ENCODE measurements at regions not wholly inside any gene's neighbourhood (a gene's known extent, or its start where the extent isn't known, plus 50 kb on each side); places are given as distances from the start of the nearest gene placed in this dataset.

- TF ChIP-seq POLR2AphosphoS5 (IDR thresholded peaks at IDR 0.05; ENCODE audit: low read depth, low read length) (no peak), TAF1 (IDR thresholded peaks at IDR 0.05; ENCODE audit: borderline replicate concordance, low read depth, low read length) (no peak), POLR2A (IDR thresholded peaks at IDR 0.05; ENCODE audit: low read depth, low read length) (no peak)
- DNase-seq (ENCODE audit: insufficient read length) (no peak), FAIRE-seq (no peak)
Measured at GRCh38 chr13:75072368-75072767, 409.6 kb downstream of the TBC1D4 start.

GRCh38 chr13:75071796-75072195 lies 410.2 kb downstream of the TBC1D4 start:
- no peak for FAIRE-seq
- TF ChIP-seq POLR2A (IDR thresholded peaks at IDR 0.05; ENCODE audit: low read depth, low read length), result no peak
- TF ChIP-seq POLR2AphosphoS5 (IDR thresholded peaks at IDR 0.05; ENCODE audit: low read depth, low read length), result no peak
- TF ChIP-seq TAF1 (IDR thresholded peaks at IDR 0.05; ENCODE audit: borderline replicate concordance, low read depth, low read length), result no peak
- no peak for DNase-seq (ENCODE audit: insufficient read length)

DNA sequence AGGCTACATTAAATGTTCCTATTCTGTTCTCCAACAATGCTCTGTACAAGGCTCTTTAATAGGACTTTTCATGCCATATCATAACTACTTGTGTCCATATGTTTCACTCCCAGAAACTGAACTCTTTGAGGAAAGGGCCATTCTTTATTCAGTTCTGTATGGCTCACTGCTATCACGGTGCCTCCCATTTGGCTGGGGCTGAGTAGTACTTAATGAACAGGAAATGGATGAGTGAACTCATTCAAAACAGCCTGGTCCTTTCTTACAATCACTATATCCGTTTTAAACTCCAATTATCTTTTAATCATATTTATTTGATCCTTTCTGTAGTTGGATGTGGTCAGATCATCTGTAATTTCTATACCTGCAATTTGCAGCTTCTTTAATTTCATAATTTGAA lies 410.6 kb downstream of the TBC1D4 start:
- TF ChIP-seq POLR2AphosphoS5 (IDR thresholded peaks at IDR 0.05; ENCODE audit: low read depth, low read length) (no peak), POLR2A (IDR thresholded peaks at IDR 0.05; ENCODE audit: low read depth, low read length) (no peak), TAF1 (IDR thresholded peaks at IDR 0.05; ENCODE audit: borderline replicate concordance, low read depth, low read length) (no peak)
- FAIRE-seq, result no peak
- no peak for DNase-seq (ENCODE audit: insufficient read length)

GRCh38 chr13:75061909-75062308 lies 420.1 kb downstream of the TBC1D4 start:
- FAIRE-seq (no peak), DNase-seq (ENCODE audit: insufficient read length) (no peak)
- TF ChIP-seq POLR2A (IDR thresholded peaks at IDR 0.05; ENCODE audit: low read depth, low read length) (no peak), POLR2AphosphoS5 (IDR thresholded peaks at IDR 0.05; ENCODE audit: low read depth, low read length) (no peak), TAF1 (IDR thresholded peaks at IDR 0.05; ENCODE audit: borderline replicate concordance, low read depth, low read length) (no peak)

DNA sequence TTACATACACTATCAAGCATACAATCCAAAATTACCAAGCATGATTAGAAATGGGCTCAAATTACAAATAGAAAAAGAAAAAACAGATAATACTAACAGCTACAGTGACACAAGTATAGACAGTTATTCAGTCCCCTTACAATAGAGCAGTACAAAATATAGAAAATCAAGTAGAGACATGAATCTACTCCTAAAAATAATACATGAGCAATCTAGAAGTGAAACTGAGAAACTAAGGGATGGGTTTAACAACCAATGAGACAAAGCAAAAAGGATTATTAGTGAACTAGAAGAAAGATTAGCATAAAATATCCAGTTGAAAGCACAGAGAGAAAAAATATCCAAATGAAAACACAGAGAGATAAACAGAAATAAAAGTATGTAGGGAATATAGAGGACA lies 426.7 kb downstream of the TBC1D4 start:
- TF ChIP-seq TAF1 (IDR thresholded peaks at IDR 0.05; ENCODE audit: borderline replicate concordance, low read depth, low read length) (no peak), POLR2AphosphoS5 (IDR thresholded peaks at IDR 0.05; ENCODE audit: low read depth, low read length) (no peak), POLR2A (IDR thresholded peaks at IDR 0.05; ENCODE audit: low read depth, low read length) (no peak)
- no peak for DNase-seq (ENCODE audit: insufficient read length)
- no peak for FAIRE-seq

- DNase-seq (ENCODE audit: insufficient read length) (no peak), FAIRE-seq (no peak)
- TF ChIP-seq TAF1 (IDR thresholded peaks at IDR 0.05; ENCODE audit: borderline replicate concordance, low read depth, low read length) (no peak), POLR2AphosphoS5 (IDR thresholded peaks at IDR 0.05; ENCODE audit: low read depth, low read length) (no peak), POLR2A (IDR thresholded peaks at IDR 0.05; ENCODE audit: low read depth, low read length) (no peak)
Measured at GRCh38 chr13:75052616-75053015, 429.4 kb downstream of the TBC1D4 start.

- no peak for DNase-seq (ENCODE audit: insufficient read length)
- TF ChIP-seq TAF1 (IDR thresholded peaks at IDR 0.05; ENCODE audit: borderline replicate concordance, low read depth, low read length) (no peak), POLR2AphosphoS5 (IDR thresholded peaks at IDR 0.05; ENCODE audit: low read depth, low read length) (no peak), POLR2A (IDR thresholded peaks at IDR 0.05; ENCODE audit: low read depth, low read length) (no peak)
- FAIRE-seq, result no peak
Measured at GRCh38 chr13:75050419-75051046, 431.4 kb downstream of the TBC1D4 start.

DNA sequence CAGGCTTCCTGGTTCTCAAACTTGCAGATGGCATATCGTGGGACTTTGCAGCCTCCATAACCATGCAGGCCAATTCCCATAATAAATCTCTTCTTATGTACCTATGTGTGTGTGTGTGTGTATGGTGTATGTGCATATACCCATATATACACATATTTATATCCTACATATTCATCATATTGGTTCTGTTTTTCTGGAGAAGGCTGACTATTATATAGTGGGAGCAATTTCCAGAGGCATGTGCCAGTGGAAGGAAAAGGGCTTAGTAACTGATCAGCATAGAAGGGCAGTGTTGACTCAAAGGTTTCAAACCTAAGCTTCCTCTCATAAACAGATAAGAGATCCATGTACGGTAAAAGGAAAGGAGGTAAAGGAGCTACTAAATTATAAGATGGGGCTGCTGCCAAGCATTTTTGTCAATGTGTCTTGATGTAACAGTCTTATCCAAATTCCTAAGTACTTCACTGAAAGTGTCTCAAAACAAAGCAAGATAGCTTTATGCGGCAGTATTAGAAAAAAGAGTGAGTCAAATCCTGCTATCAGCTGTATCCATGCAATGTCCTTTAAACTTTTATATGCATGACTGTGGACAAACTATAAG lies 432.1 kb downstream of the TBC1D4 start:
- TF ChIP-seq POLR2A (IDR thresholded peaks at IDR 0.05; ENCODE audit: low read depth, low read length), result no peak
- TF ChIP-seq TAF1 (IDR thresholded peaks at IDR 0.05; ENCODE audit: borderline replicate concordance, low read depth, low read length), result no peak
- no peak for TF ChIP-seq POLR2AphosphoS5 (IDR thresholded peaks at IDR 0.05; ENCODE audit: low read depth, low read length)
- no peak for FAIRE-seq

GRCh38 chr13:75042807-75043206 lies 439.2 kb downstream of the TBC1D4 start:
- FAIRE-seq (no peak), DNase-seq (ENCODE audit: insufficient read length) (no peak)
- TF ChIP-seq POLR2A (IDR thresholded peaks at IDR 0.05; ENCODE audit: low read depth, low read length) (no peak), POLR2AphosphoS5 (IDR thresholded peaks at IDR 0.05; ENCODE audit: low read depth, low read length) (no peak), TAF1 (IDR thresholded peaks at IDR 0.05; ENCODE audit: borderline replicate concordance, low read depth, low read length) (no peak)

More for the DNA sequence above, 432.1 kb downstream of the TBC1D4 start:
- DNase-seq (ENCODE audit: insufficient read length), result no peak

DNA sequence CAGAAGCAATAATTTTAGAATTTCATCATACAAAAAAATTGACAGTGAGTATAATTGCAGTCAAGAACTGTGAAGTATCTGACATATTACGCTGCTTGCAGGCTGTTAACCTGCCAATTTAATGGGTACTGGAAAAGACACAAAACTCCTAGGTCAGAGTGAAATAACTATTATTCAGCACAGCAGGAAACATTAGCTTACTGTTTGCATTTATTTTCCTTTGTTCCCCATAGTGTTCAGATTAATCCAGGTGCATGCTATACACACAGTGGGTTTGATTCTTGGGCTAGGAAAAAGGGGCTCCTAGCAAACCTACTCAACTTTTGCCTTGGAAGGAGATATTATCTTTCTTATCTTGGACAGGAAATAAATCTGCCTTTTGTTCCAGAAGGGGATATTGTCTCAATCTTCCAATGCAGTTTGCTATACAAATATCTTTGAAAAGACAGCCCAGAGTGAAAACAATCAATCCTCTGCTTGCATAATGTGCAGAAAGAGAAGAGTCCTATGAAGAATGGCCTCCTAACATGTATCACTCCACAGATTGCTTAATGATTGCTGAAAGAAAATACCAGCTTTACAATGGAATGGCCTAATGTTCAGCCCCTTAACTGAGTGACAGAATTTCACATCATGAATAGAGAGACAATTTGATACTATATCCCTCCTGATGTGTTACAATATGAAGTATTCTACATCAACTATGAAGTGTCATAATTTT lies 443.4 kb downstream of the TBC1D4 start:
- FAIRE-seq (no peak), DNase-seq (ENCODE audit: insufficient read length) (no peak)
- TF ChIP-seq POLR2A (IDR thresholded peaks at IDR 0.05; ENCODE audit: low read depth, low read length) (no peak), TAF1 (IDR thresholded peaks at IDR 0.05; ENCODE audit: borderline replicate concordance, low read depth, low read length) (no peak), POLR2AphosphoS5 (IDR thresholded peaks at IDR 0.05; ENCODE audit: low read depth, low read length) (no peak)

DNA sequence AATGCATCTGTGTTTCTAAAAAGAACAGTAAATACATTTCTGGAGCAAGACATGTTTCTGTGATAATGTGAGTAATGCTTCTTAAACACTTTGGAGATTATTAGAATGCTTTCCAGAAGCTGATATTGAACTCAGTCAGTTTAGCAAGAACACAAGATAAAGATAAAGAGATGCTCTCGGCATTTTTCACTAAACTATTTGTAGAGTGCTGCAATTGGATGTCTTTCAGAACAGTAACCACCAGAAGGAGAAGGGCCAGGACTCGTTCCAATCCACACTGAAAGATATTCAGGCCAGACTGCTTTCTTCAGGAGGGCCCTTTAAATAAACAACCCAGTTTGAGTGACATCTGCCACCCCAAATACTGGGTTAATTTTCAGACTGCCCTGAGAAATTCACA lies 456.0 kb downstream of the TBC1D4 start:
- DNase-seq (ENCODE audit: insufficient read length), result no peak
- TF ChIP-seq TAF1 (IDR thresholded peaks at IDR 0.05; ENCODE audit: borderline replicate concordance, low read depth, low read length) (no peak), POLR2A (IDR thresholded peaks at IDR 0.05; ENCODE audit: low read depth, low read length) (no peak), POLR2AphosphoS5 (IDR thresholded peaks at IDR 0.05; ENCODE audit: low read depth, low read length) (no peak)
- FAIRE-seq, result no peak

DNA sequence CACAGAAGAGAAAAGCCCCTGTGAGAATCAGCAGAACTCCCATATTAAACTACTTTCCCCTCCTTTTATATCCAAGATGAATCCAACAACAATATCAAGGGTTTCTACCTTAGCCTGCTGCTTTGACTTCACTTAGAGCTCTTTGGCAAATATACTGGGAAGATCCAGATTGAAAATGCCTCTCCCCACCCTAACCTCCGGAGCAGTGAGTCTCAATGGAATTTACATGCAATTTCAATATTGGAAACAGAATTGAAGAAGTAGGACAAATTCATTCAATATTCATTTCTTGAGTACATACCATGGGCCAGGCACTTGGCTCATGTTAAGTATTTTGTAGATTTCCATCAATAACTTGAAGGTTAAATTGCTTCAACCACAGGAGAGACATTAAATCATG lies 457.4 kb downstream of the TBC1D4 start:
- TF ChIP-seq TAF1 (IDR thresholded peaks at IDR 0.05; ENCODE audit: borderline replicate concordance, low read depth, low read length), result no peak
- no peak for DNase-seq (ENCODE audit: insufficient read length)
- FAIRE-seq, result no peak

All from GM12892 (cell line).